GM12875 (cell line): ENCODE measurements at regions not wholly inside any gene's neighbourhood (a gene's known extent, or its start where the extent isn't known, plus 50 kb on each side); places are given as distances from the start of the nearest gene placed in this dataset.

Experiments used
- H3K4me3 ChIP-seq: one replicate; pipeline ENCODE4 v1.5.1; 2011; ENCODE audit warnings: low read depth, low read length, control low read depth
- TF ChIP-seq, protein P1 (sequence below): IDR thresholded peaks from 2 replicates; pipeline ENCODE4 v1.5.1; 2011; ENCODE audit warnings: low read depth, mild to moderate bottlenecking, control low read depth, inconsistent platforms, low read length, moderate library complexity, borderline replicate concordance; ENCODE audit not compliant: insufficient read depth

- no peak overlapping the region for H3K4me3 ChIP-seq
- TF ChIP-seq, protein P1, sequence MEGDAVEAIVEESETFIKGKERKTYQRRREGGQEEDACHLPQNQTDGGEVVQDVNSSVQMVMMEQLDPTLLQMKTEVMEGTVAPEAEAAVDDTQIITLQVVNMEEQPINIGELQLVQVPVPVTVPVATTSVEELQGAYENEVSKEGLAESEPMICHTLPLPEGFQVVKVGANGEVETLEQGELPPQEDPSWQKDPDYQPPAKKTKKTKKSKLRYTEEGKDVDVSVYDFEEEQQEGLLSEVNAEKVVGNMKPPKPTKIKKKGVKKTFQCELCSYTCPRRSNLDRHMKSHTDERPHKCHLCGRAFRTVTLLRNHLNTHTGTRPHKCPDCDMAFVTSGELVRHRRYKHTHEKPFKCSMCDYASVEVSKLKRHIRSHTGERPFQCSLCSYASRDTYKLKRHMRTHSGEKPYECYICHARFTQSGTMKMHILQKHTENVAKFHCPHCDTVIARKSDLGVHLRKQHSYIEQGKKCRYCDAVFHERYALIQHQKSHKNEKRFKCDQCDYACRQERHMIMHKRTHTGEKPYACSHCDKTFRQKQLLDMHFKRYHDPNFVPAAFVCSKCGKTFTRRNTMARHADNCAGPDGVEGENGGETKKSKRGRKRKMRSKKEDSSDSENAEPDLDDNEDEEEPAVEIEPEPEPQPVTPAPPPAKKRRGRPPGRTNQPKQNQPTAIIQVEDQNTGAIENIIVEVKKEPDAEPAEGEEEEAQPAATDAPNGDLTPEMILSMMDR: no peak
Observed at GRCh38 chr10:4775808-4776207, 50.2 kb upstream of the AKR1E2 start.

- TF ChIP-seq, protein P1: no peak
- no peak overlapping the region for H3K4me3 ChIP-seq
Observed at GRCh38 chr10:4772202-4772570, 53.8 kb upstream of the AKR1E2 start.

GRCh38 chr10:4771554-4772201, 54.3 kb upstream of the AKR1E2 start:
- TF ChIP-seq, protein P1: no peak
- no peak overlapping the region for H3K4me3 ChIP-seq

DNA sequence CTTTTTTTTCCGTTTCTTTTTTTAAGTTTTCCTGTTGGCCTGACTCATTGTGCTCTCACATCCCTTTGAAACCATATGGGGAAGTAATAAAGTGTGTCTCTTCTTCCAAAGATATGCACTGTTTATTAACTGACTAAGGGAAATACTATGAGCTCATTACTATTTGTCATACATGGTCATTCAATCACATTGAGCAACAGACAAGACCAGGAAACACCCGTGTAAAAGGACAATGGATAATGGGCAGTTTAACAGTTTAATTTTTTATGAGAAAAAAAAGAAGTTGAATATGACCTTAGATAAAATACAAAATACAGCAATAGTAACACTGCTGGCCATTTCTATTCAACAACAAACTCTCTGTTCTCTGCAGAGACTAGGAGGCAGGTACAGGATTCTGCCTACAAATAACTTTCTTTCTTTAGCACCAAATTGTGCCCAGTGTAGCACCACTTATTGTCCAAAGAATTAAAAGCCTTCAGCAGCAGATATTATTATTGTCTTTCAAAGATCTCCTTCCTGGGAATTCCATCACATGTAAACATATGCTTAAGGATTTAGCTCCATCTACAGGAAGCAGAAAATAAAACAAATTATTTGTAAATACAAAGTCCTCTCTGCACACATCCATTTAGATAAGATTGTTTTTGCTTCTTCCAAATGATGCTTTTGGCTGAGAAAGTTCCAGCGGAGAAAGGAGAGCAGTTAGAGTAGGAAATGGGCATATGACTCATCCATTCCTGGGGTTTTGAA, 55.0 kb upstream of the AKR1E2 start:
- H3K4me3 ChIP-seq: no peak overlapping the region
- TF ChIP-seq, protein P1: no peak

DNA sequence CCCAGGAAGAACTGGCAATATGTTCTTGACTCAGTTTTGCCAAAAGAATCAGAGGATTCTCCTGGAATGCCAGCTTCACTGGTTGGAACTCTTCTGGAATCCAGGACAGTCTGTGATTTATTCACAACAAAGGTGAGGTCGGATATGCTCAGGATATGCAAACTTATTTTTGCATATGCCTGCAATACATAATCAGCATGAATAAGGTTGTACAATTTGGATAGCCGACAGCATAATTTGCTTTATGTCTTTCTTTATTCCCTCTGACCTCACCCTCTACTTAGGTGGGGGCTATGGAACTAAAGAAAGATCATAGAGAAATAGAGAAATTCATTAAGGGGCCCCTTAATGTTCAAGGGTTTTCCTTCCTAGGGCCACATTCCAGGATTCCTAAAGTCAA, 57.6 kb upstream of the AKR1E2 start:
- H3K4me3 ChIP-seq: no peak overlapping the region
- TF ChIP-seq, protein P1: no peak

GRCh38 chr10:4767033-4767814, 58.8 kb upstream of the AKR1E2 start:
- H3K4me3 ChIP-seq: no peak overlapping the region
- TF ChIP-seq, protein P1: no peak
